ENCODE measurements at regions not wholly inside any gene's neighbourhood (a gene's known extent, or its start where the extent isn't known, plus 50 kb on each side); places are given as distances from the start of the nearest gene placed in this dataset.

- no peak for TF ChIP-seq Cebpa-rat (IDR thresholded peaks at IDR 0.05)
These were observed 65.9 kb upstream of the TANC2 start for GRCh38 chr17:62900096-62900495.

DNA sequence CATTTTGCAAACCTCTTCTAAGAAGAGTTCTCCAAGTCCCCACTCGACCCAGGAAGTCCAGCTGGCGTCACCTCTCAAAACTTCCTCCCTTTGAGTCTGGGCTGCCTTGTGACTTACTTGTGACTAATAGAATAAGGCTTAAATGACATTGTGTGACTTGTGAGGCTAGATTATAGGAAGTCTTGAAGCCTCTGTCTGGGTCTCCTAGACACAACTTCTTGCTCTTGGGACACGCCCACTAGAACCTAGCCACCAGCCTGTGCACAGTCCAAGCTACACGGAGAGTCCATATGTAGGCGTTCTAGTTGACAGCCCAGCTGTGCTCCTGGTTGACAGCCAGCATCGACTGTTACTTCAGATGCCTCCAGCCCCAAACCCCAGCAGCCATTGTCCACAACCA is 66.7 kb upstream of the TANC2 start:
- Histone ChIP-seq H3K9ac (no peak overlapping the region), H3K4me1 (peaks cover 0 to 15% (median 0%) of the 10 kb centered on the region in 10 experiments; a peak in 4 of 20 replicates), H3K36me3 (no peaks in the 10 kb centered on the region), H3K4me3 (no peak overlapping the region), H3K4me2 (peak overlapping the region in 1 of 11 experiments; percentile 30; a peak in 1 of 22 replicates), H4K20me1 (no peaks in the 10 kb centered on the region), H3K9me3 (replicated peaks in 1 of 11) (peaks cover 0 to 13% (median 0%) of the 10 kb centered on the region in 11 experiments; a peak in 10 of 22 replicates), H3K27me3 (no peaks in the 10 kb centered on the region), H3K27ac (no peak overlapping the region)
- TF ChIP-seq Cebpa-rat (IDR thresholded peaks at IDR 0.05), result no peak

More at GRCh38 chr17:62900096-62900495, 65.9 kb upstream of the TANC2 start:
- Histone ChIP-seq H3K4me3 (no peak overlapping the region), H3K4me2 (no peak overlapping the region), H3K9ac (no peak overlapping the region), H4K20me1 (no peaks in the 10 kb centered on the region), H3K4me1 (peaks cover 0 to 15% (median 0%) of the 10 kb centered on the region in 10 experiments; a peak in 4 of 20 replicates), H3K27me3 (no peaks in the 10 kb centered on the region), H3K9me3 (replicated peaks in 1 of 11) (peaks cover 0 to 13% (median 0%) of the 10 kb centered on the region in 11 experiments; a peak in 10 of 22 replicates), H3K36me3 (no peaks in the 10 kb centered on the region), H3K27ac (no peak overlapping the region)

DNA sequence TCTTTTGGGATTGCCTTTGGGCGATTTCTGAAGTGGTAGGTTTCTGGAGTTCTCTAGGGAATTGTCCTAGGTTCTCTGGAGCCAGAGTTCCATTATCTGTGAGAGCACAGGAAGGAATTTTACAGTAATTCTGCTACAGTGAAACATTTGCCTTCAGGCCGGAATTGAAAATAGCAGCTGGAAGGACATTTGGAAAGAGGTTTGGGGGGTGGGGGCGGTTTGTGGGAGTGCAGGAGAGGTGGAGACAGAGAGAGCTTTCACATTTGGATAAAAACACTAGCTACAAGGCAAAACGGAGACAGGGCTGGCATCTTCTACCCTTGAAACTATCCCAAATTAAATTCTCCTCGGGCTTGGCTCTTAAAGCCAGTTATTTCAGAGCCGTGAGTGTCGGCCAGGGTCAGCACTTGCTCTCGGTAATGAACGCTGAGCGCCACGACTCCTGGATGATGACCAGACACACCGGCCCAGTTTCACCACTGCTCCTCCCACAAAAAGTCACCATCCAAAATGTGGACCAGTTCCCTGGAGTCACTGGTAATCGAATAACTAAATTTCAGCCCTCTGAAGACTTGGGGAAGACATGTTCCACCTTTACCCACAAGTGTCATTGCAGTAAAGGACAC is 67.7 kb upstream of the TANC2 start:
- Histone ChIP-seq H3K27me3 (no peaks in the 10 kb centered on the region), H3K4me3 (no peak overlapping the region), H3K4me2 (no peak overlapping the region), H3K27ac (no peak overlapping the region), H3K9me3 (replicated peaks in 1 of 11) (peaks cover 0 to 13% (median 0%) of the 10 kb centered on the region in 11 experiments; a peak in 10 of 22 replicates), H3K9ac (no peak overlapping the region), H3K4me1 (peaks cover 0 to 19% (median 5%) of the 10 kb centered on the region in 10 experiments; a peak in 16 of 20 replicates), H3K36me3 (no peaks in the 10 kb centered on the region), H4K20me1 (no peaks in the 10 kb centered on the region)
- no peak for TF ChIP-seq Cebpa-rat (IDR thresholded peaks at IDR 0.05)

GRCh38 chr17:62897706-62898105 is 68.3 kb upstream of the TANC2 start:
- H3K27me3 ChIP-seq, result no peaks in the 10 kb centered on the region
- peak overlapping the region in 1 of 11 experiments; percentile 25; a peak in 1 of 22 replicates for H3K4me2 ChIP-seq
- H3K9me3 ChIP-seq (replicated peaks in 1 of 11), result peaks cover 0 to 13% (median 0%) of the 10 kb centered on the region in 11 experiments; a peak in 10 of 22 replicates
- H3K9ac ChIP-seq, result no peak overlapping the region
- H4K20me1 ChIP-seq, result no peaks in the 10 kb centered on the region
- H3K4me3 ChIP-seq, result no peak overlapping the region
- TF ChIP-seq Cebpa-rat (IDR thresholded peaks at IDR 0.05), result no peak
- H3K27ac ChIP-seq, result no peak overlapping the region
- H3K4me1 ChIP-seq, result peaks cover 0 to 26% (median 12%) of the 10 kb centered on the region in 10 experiments; a peak in 18 of 20 replicates
- H3K36me3 ChIP-seq, result no peaks in the 10 kb centered on the region

DNA sequence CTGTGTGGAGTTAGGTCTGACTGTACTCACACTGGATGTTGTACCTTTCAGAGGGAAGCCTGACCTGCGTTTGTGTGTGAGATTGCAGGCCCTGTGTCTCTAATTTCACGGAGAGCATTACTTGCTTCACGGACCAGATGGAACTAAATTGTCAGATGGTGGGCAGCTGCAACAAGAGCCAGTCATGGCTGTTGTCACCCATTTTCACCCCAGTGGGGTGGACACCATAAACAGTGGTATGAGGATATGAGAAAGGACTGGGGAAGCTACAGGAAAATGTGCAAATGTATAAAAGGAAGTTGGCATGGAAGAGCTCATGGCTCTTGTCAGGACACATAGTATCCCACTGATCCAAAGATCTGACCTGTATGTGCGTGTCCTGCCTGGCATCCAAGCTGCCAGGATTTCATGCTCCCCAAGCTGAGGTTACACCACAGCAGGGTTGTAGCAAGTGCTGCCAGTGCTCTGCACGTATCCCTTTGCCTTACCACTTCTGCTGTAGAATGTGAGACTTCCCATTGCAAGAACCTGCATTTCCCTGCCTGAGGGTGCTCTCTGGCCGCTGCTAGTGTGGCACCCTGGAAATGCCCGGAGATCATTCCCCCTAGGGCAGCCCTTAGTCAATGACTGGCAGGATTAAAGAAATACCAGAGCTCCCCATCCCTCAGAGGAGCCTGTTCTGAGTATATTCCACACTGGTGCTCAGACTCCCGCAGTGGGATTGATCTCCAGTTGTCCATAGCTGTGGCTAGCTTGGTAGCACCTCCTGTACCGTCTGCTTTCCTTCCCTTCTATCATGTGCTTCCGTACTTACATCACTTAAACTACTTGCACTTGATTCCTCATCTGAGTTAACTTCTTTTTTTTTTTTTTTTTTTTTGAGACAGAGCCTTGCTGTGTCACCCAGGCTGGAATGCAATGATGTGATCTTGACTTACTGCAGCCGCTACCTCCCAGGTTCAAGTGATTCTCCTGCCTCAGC is 70.4 kb upstream of the TANC2 start:
- Histone ChIP-seq H3K4me2 (peak overlapping the region in 2 of 11 experiments; percentile 13 to 38; a peak in 2 of 22 replicates), H4K20me1 (no peaks in the 10 kb centered on the region), H3K9ac (no peak overlapping the region), H3K27ac (no peak overlapping the region), H3K27me3 (no peaks in the 10 kb centered on the region), H3K4me1 (peaks cover 3 to 38% (median 24%) of the 10 kb centered on the region in 10 experiments; a peak in 18 of 20 replicates), H3K4me3 (no peak overlapping the region), H3K36me3 (no peaks in the 10 kb centered on the region), H3K9me3 (replicated peaks in 1 of 11) (peaks cover 0 to 13% (median 0%) of the 10 kb centered on the region in 11 experiments; a peak in 10 of 22 replicates)
- TF ChIP-seq Cebpa-rat (IDR thresholded peaks at IDR 0.05), result no peak

DNA sequence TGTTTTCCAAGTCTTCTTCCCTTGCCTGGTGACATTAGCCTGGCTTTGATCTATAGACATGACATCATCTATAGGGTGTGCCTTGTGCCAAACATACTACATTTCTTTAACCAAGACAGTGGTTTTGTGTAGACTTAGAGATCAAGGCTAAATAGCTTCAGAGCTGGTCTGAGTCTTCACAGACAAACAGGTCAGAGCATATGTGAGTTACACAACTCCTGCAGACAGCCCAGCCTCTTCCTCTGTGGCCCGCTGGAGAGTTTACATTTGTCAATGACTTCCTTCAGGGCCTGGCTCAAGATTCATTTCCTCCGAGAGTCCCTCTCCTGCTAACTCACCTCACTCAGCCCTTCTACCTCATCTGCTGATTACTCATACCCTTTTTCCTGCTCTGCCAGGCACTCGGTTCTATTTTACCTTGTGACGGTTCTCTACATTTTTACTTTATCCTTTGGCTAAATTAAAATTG is 73.1 kb upstream of the TANC2 start:
- H3K4me2 ChIP-seq, result peak overlapping the region; percentile 20 to 68 (median 53); a peak in 20 of 22 replicates
- H3K27ac ChIP-seq, result peak overlapping the region in 9 of 11 experiments; percentile 17 to 68 (median 59); a peak in 16 of 22 replicates
- no peaks in the 10 kb centered on the region for H3K36me3 ChIP-seq
- peak in 9 of 11 experiments; percentile 59 to 85 (median 68); a peak in 16 of 22 replicates for TF ChIP-seq Cebpa-rat (IDR thresholded peaks at IDR 0.05)
- H3K9ac ChIP-seq, result peak overlapping the region in 5 of 11 experiments; percentile 3 to 39 (median 6); a peak in 3 of 22 replicates
- H3K9me3 ChIP-seq (replicated peaks in 1 of 11), result peaks cover 0 to 11% (median 0%) of the 10 kb centered on the region in 11 experiments; a peak in 3 of 22 replicates
- H3K4me3 ChIP-seq, result no peak overlapping the region
- no peaks in the 10 kb centered on the region for H4K20me1 ChIP-seq
- peaks cover 3 to 32% (median 24%) of the 10 kb centered on the region in 10 experiments; a peak in 18 of 20 replicates for H3K4me1 ChIP-seq
- no peaks in the 10 kb centered on the region for H3K27me3 ChIP-seq

DNA sequence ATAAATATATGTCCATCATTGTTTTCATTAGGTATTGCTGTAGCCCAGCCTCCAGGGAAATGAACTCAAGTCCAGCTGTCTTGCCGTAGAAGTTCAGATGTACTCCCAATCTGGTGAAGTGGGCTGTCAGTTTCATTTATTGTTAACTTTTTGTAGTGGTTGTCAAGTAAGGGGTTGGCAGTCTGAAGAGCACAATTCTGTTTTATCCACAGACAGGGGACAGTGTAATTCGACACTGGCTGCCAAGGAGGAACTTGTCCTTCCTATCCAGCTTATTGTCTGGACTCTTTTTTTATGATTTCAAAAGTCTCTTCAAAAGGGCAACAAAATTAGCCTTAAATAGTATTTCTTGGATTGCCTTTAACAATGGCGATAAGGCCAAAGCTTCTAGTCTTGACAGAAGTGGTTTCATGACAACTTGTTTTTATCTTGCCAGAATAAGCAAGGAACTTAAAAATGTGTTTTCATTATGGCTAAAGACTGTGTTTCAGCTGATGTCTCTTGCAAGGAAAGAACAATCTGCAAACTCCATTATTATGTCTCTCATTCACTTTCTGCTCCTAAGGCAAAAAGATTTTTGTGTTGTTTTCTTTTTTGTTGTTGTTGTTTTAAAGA is 73.9 kb upstream of the TANC2 start:
- Histone ChIP-seq H3K36me3 (no peaks in the 10 kb centered on the region), H3K9ac (peak overlapping the region in 4 of 11 experiments; percentile 3 to 39 (median 5); a peak in 3 of 22 replicates), H3K4me1 (peaks cover 3 to 32% (median 24%) of the 10 kb centered on the region in 10 experiments; a peak in 18 of 20 replicates), H3K27me3 (no peaks in the 10 kb centered on the region), H3K27ac (peak overlapping the region in 9 of 11 experiments; percentile 17 to 68 (median 59); a peak in 15 of 22 replicates), H4K20me1 (no peaks in the 10 kb centered on the region), H3K4me3 (no peak overlapping the region), H3K9me3 (replicated peaks in 1 of 11) (peaks cover 0 to 14% (median 0%) of the 10 kb centered on the region in 11 experiments; a peak in 3 of 22 replicates), H3K4me2 (peak overlapping the region; percentile 20 to 68 (median 53); a peak in 19 of 22 replicates)
- TF ChIP-seq Cebpa-rat (IDR thresholded peaks at IDR 0.05), result no peak

GRCh38 chr17:62891659-62892058 is 74.4 kb upstream of the TANC2 start:
- TF ChIP-seq Cebpa-rat (IDR thresholded peaks at IDR 0.05), result no peak
- Histone ChIP-seq H3K27ac (peak overlapping the region in 5 of 11 experiments; percentile 59 to 68 (median 62); a peak in 5 of 22 replicates), H3K9me3 (replicated peaks in 1 of 11) (peaks cover 0 to 14% (median 0%) of the 10 kb centered on the region in 11 experiments; a peak in 3 of 22 replicates), H3K36me3 (no peaks in the 10 kb centered on the region), H3K9ac (no peak overlapping the region), H3K4me2 (peak overlapping the region in 10 of 11 experiments; percentile 20 to 68 (median 53); a peak in 13 of 22 replicates), H3K4me3 (no peak overlapping the region), H3K4me1 (peaks cover 3 to 32% (median 24%) of the 10 kb centered on the region in 10 experiments; a peak in 18 of 20 replicates), H4K20me1 (no peaks in the 10 kb centered on the region), H3K27me3 (no peaks in the 10 kb centered on the region)

Measured in BLaER1 treated with 17β-estradiol and CSF1 and Interleukin-3, amounts not matched to agents 10 nM and 100 nM (cell line).